ENCODE measurements at regions not wholly inside any gene's neighbourhood (a gene's known extent, or its start where the extent isn't known, plus 50 kb on each side); places are given as distances from the start of the nearest gene placed in this dataset.

DNA sequence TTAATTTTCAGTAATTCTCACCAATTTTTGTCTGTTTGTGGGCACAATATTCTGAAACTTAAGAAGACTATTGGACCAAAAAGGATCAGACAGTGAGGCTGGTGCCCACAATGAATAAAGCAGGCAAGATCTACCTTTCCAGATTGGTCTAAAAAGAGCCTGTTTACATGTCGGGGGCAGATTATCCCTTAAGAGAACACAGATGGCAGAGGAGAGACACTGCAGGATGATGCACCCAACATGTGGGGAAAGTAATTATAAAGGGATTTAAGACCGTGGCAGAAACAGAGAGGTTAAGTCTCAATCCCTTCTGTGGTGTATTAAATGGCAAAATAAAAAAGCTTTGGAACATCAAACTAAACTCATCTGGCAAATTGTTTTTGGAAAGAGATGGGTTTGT, 331.8 kb upstream of the CDH11 start:
- TF ChIP-seq CTCF (IDR thresholded peaks at IDR 0.05): no peak
- TF ChIP-seq POLR2A (IDR thresholded peaks at IDR 0.05): no peak
- TF ChIP-seq POLR2AphosphoS5 (IDR thresholded peaks at IDR 0.05): no peak

Data from breast epithelium (tissue), 3 donors.